ENCODE measurements at regions not wholly inside any gene's neighbourhood (a gene's known extent, or its start where the extent isn't known, plus 50 kb on each side); places are given as distances from the start of the nearest gene placed in this dataset.
"Not testable (repeated sequence)": the region's sequence is repeated elsewhere in the genome, so short reads cannot be mapped to it uniquely, and the experiment has no call there.

- no peak for DNase-seq
Measured at GRCh38 chr10:55892276-55892675, 468.8 kb downstream of the ZWINT start.

- DNase-seq, result no peak
Measured at GRCh38 chr10:55881588-55881987, 479.5 kb downstream of the ZWINT start.

- no peak for DNase-seq
Measured at GRCh38 chr10:55873485-55873884, 487.6 kb downstream of the ZWINT start.

- no peak for DNase-seq
Measured at GRCh38 chr10:55870186-55870585, 490.9 kb downstream of the ZWINT start.

- no peak for DNase-seq
Measured at GRCh38 chr10:55867848-55868247, 493.2 kb downstream of the ZWINT start.

GRCh38 chr10:55858730-55859129 is 502.3 kb downstream of the ZWINT start:
- no peak for DNase-seq

- no peak for DNase-seq
Measured at GRCh38 chr10:55852900-55853299, 508.2 kb downstream of the ZWINT start.

GRCh38 chr10:55837273-55837672 is 523.8 kb downstream of the ZWINT start:
- no peak for DNase-seq

GRCh38 chr10:55822096-55822495 is 539.0 kb downstream of the ZWINT start:
- no peak for DNase-seq

GRCh38 chr10:55820478-55820877 is 540.6 kb downstream of the ZWINT start:
- no peak for DNase-seq

GRCh38 chr10:55820071-55820470 is 541.0 kb downstream of the ZWINT start:
- no peak for DNase-seq

GRCh38 chr10:55813451-55814170 is 547.4 kb downstream of the ZWINT start:
- no peak for DNase-seq

- DNase-seq, result no peak
Measured at GRCh38 chr10:55803055-55803454, 558.0 kb downstream of the ZWINT start.

- no peak for DNase-seq
Measured at GRCh38 chr10:55801353-55801661, 559.8 kb downstream of the ZWINT start.

GRCh38 chr10:55800602-55801352 is 560.3 kb downstream of the ZWINT start:
- DNase-seq, result no peak

- no peak for DNase-seq
Measured at GRCh38 chr10:55793024-55793423, 568.0 kb downstream of the ZWINT start.

- not testable (repeated sequence) for DNase-seq
Measured at GRCh38 chr10:55790276-55790675, 570.8 kb downstream of the ZWINT start.

- DNase-seq, result no peak
Measured at GRCh38 chr10:55786461-55787050, 574.5 kb downstream of the ZWINT start.

GRCh38 chr10:55782181-55782580 is 578.9 kb downstream of the ZWINT start:
- DNase-seq, result no peak

- DNase-seq, result no peak
Measured at GRCh38 chr10:55766212-55766611, 594.8 kb downstream of the ZWINT start.

- DNase-seq, result no peak
Measured at GRCh38 chr10:55750458-55750857, 610.6 kb downstream of the ZWINT start.

- no peak for DNase-seq
Measured at GRCh38 chr10:55747244-55747643, 613.8 kb downstream of the ZWINT start.

- DNase-seq, result no peak
Measured at GRCh38 chr10:55746002-55746401, 615.1 kb downstream of the ZWINT start.

GRCh38 chr10:55742487-55742886 is 618.6 kb downstream of the ZWINT start:
- DNase-seq, result no peak
